Endothelial cell of umbilical vein (primary cell): ENCODE measurements at regions not wholly inside any gene's neighbourhood (a gene's known extent, or its start where the extent isn't known, plus 50 kb on each side); places are given as distances from the start of the nearest gene placed in this dataset.

Experiments used
- BruUV-seq: library from RNA; stranded (reverse); fragments of 400-500 nt; replicated peaks from 2 replicates; lab custom pipeline; 2021; lab: Mats Ljungman, UMichigan
- CTCF ChIA-PET: fragments of 300-600, 350-600 bp; sonication (Branson Sonifier 250); formaldehyde crosslinking; loops from one replicate; lab custom pipeline; 2021; ENCODE audit warnings: antibody characterized with exemption, inconsistent platforms; lab: Charles Lee
- POLR2A ChIA-PET: fragments of 300-600, 350-600 bp; sonication (Branson Sonifier 250); formaldehyde crosslinking; loops from one replicate; lab custom pipeline; 2021; ENCODE audit warnings: antibody characterized with exemption, inconsistent platforms; lab: Charles Lee
- DNase-seq: peaks from one replicate; pipeline ENCODE4 v3.0.0-alpha.2; 2011; ENCODE audit warnings: low read depth, low spot score
- FAIRE-seq: peaks from 2 replicates; lab custom pipeline; 2011; peaks lifted over from hg19 to GRCh38; lab: Jason Lieb, UNC
- H2AFZ ChIP-seq: 2 replicates; pipeline ENCODE4 v1.6.0; 2012; ENCODE audit warnings: low read depth, low read length, control low read depth, inconsistent platforms
- H3K27ac ChIP-seq: 2 replicates; pipeline ENCODE4 v1.5.1; 2011; ENCODE audit warnings: low read depth, mild to moderate bottlenecking, control low read depth, low read length, moderate library complexity; ENCODE audit not compliant: insufficient read depth
- H3K27me3 ChIP-seq, 2 experiments: 2 replicates each; pipeline versions ENCODE4 v1.6.0 to v1.6.1; 2011; ENCODE audit warnings: low read length in 2 of 2, mixed read lengths in 1 of 2; ENCODE audit not compliant: control insufficient read depth in 2 of 2, insufficient read depth in 2 of 2
- H3K36me3 ChIP-seq, 2 experiments: 2 replicates in 1 of 2; 3 replicates in 1 of 2; pipeline ENCODE4 v1.5.1; 2011; ENCODE audit warnings: low read length in 2 of 2, mild to moderate bottlenecking in 1 of 2, moderate library complexity in 1 of 2; ENCODE audit not compliant: control insufficient read depth in 2 of 2, insufficient read depth in 2 of 2; ENCODE audit errors: extremely low read depth in 1 of 2
- H3K4me1 ChIP-seq: 3 replicates; pipeline ENCODE4 v1.5.1; 2011; ENCODE audit warnings: mild to moderate bottlenecking, low read length; ENCODE audit not compliant: control insufficient read depth, insufficient read depth; ENCODE audit errors: extremely low read depth
- H3K4me2 ChIP-seq: 2 replicates; pipeline ENCODE4 v1.6.1; 2011; ENCODE audit warnings: low read length, control low read depth, mixed read lengths; ENCODE audit not compliant: insufficient read depth
- H3K4me3 ChIP-seq, 3 experiments: fragments of 200-600 bp in 1 of 3; sonication (generic), shearing (Covaris generic) in 1 of 3; replicated peaks in 1 of 3; 2 replicates each; pipeline ENCODE4 v1.5.1; 2011 to 2016; ENCODE audit warnings: control low read depth in 3 of 3, low read length in 3 of 3, mild to moderate bottlenecking in 2 of 3, inconsistent platforms in 1 of 3, low read depth in 1 of 3, moderate library complexity in 1 of 3; ENCODE audit not compliant: insufficient read depth in 1 of 3
- H3K79me2 ChIP-seq: 2 replicates; pipeline ENCODE4 v1.6.0; 2012; ENCODE audit warnings: low read length, inconsistent platforms; ENCODE audit not compliant: control insufficient read depth, insufficient read depth
- H3K9ac ChIP-seq: replicated peaks from 2 replicates; pipeline ENCODE3; 2011; ENCODE audit warnings: low read length, control low read depth; ENCODE audit not compliant: insufficient read depth; ENCODE audit errors: extremely low read depth
- H3K9me1 ChIP-seq: replicated peaks from 3 replicates; pipeline ENCODE4 v1.6.0; 2011; ENCODE audit warnings: mild to moderate bottlenecking, low read length; ENCODE audit not compliant: control insufficient read depth, insufficient read depth; ENCODE audit errors: extremely low read depth
- H3K9me3 ChIP-seq: replicated peaks from 2 replicates; pipeline ENCODE4 v1.5.1; 2012; ENCODE audit warnings: low read length, inconsistent platforms; ENCODE audit not compliant: control insufficient read depth, insufficient read depth
- H4K20me1 ChIP-seq: replicated peaks from 2 replicates; pipeline ENCODE3; 2011; ENCODE audit warnings: mild to moderate bottlenecking, low read length; ENCODE audit not compliant: control insufficient read depth, insufficient read depth; ENCODE audit errors: extremely low read depth
- CTCF ChIP-seq, 2 donors: IDR thresholded peaks; 1 replicate in 1 of 2; 2 replicates in 1 of 2; pipeline ENCODE4 v1.5.1; 2011; ENCODE audit warnings: low read length in 2 of 2, mild to moderate bottlenecking in 2 of 2, moderate library complexity in 2 of 2, control low read depth in 1 of 2, inconsistent platforms in 1 of 2, low read depth in 1 of 2; ENCODE audit not compliant: insufficient read depth in 1 of 2; ENCODE audit errors: extremely low read depth in 1 of 2
- EZH2 ChIP-seq: IDR thresholded peaks from 2 replicates; pipeline ENCODE4 v1.6.1; 2012; ENCODE audit warnings: borderline replicate concordance, low read depth, mild to moderate bottlenecking, moderate library complexity, low read length, inconsistent platforms; ENCODE audit not compliant: severe bottlenecking
- FOS ChIP-seq: IDR thresholded peaks from 2 replicates; pipeline ENCODE4 v1.6.1; 2011; ENCODE audit warnings: mild to moderate bottlenecking, low read length, moderate library complexity, borderline replicate concordance; ENCODE audit not compliant: insufficient read depth
- GATA2 ChIP-seq: IDR thresholded peaks from 2 replicates; pipeline ENCODE4 v1.7.0; 2011; ENCODE audit warnings: low read depth, mild to moderate bottlenecking, moderate library complexity, mixed read lengths, low read length; ENCODE audit not compliant: insufficient read length, insufficient read depth
- JUN ChIP-seq: IDR thresholded peaks from 2 replicates; pipeline ENCODE4 v1.6.1; 2011; ENCODE audit warnings: borderline replicate concordance, low read depth; ENCODE audit not compliant: insufficient read length, insufficient read depth
- MYC ChIP-seq: IDR thresholded peaks from one replicate; pipeline ENCODE4 v1.6.1; 2011; ENCODE audit warnings: mild to moderate bottlenecking, low read depth, low read length
- POLR2A ChIP-seq: IDR thresholded peaks from 2 replicates; pipeline ENCODE4 v1.6.1; 2012; ENCODE audit warnings: low read depth, mild to moderate bottlenecking, control low read depth, low read length
- POLR2AphosphoS5 ChIP-seq: IDR thresholded peaks from 2 replicates; pipeline ENCODE4 v1.6.1; 2012; ENCODE audit warnings: low read depth, mild to moderate bottlenecking, control low read depth, low read length, moderate library complexity; ENCODE audit not compliant: insufficient read depth
- dilution Hi-C: fragments of 300-500 bp; cut with MboI; formaldehyde crosslinking; loops from one replicate; pipeline ENCODE4 v1.15.0; 2019; ENCODE audit warnings: low sequenced_read_pairs; ENCODE audit not compliant: extremely low pct_ligation_motif_present
- intact Hi-C: fragments of 100-400 bp; cut with micrococcal nuclease; formaldehyde crosslinking; loops from one replicate; pipeline ENCODE4 v1.10.0; 2022
- TF ChIP-seq, protein P1 (sequence below): IDR thresholded peaks from 2 replicates; pipeline ENCODE4 v1.6.1; 2011; ENCODE audit not compliant: insufficient read depth, insufficient read length

GRCh38 chr6:2385471-2385983 lies 140.1 kb upstream of the GMDS start:
- Histone ChIP-seq H3K9me3 (no peaks in the 10 kb centered on the region), H3K4me1 (no peaks in the 10 kb centered on the region), H3K9ac (no peak overlapping the region), H3K36me3 (no peaks in the 10 kb centered on the region), H2AFZ (no peak overlapping the region), H3K27ac (no peak overlapping the region), H3K27me3 (no peaks in the 10 kb centered on the region), H3K79me2 (no peaks in the 10 kb centered on the region), H3K4me3 (no peak overlapping the region), H4K20me1 (no peaks in the 10 kb centered on the region), H3K9me1 (no peaks in the 10 kb centered on the region), H3K4me2 (no peak overlapping the region)
- CTCF ChIA-PET = interaction anchor here (0.8 to 1.4 kb wide), 2 partner anchors 31 to 32 kb away, joined by 3 read pairs; no protein-coding TSS in a partner anchor
- FAIRE-seq = no peak
- intact Hi-C loops (no loop called here), dilution Hi-C loops (no loop called here)
- BruUV-seq = no TSS peak
- TF ChIP-seq GATA2 (no peak), POLR2AphosphoS5 (no peak), POLR2A (no peak), JUN (no peak), MYC (no peak), FOS (no peak), CTCF (IDR thresholded peaks at IDR 0.05; ENCODE audit: extremely low read depth in 1 of 2, insufficient read depth in 1 of 2, low read depth in 1 of 2, low read length in 2 of 2) (no peak), EZH2 (no peak)
- TF ChIP-seq, protein P1, sequence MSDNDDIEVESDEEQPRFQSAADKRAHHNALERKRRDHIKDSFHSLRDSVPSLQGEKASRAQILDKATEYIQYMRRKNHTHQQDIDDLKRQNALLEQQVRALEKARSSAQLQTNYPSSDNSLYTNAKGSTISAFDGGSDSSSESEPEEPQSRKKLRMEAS = no peak
- POLR2A ChIA-PET = no interaction called here
- DNase-seq = no peak
